ENCODE measurements at regions not wholly inside any gene's neighbourhood (a gene's known extent, or its start where the extent isn't known, plus 50 kb on each side); places are given as distances from the start of the nearest gene placed in this dataset.
A peak's percentile ranks its signal among the peaks of the same experiment; 100 is the strongest.

- TF ChIP-seq REST (IDR thresholded peaks at IDR 0.05; ENCODE audit: borderline replicate concordance in 1 of 2, low read depth in 1 of 2, low read length in 2 of 2) (no peak), SYNCRIP (IDR thresholded peaks at IDR 0.05; ENCODE audit: insufficient read depth, low read depth, low read length) (no peak), BHLHE40 (IDR thresholded peaks at IDR 0.05; ENCODE audit: low read length) (no peak), HCFC1 (IDR thresholded peaks at IDR 0.05; ENCODE audit: low read depth, low read length) (no peak), SAP130 (CRISPR knock-in tag; IDR thresholded peaks at IDR 0.05; ENCODE audit: low read depth) (peak; percentile 29; the same call in 1 of the 2 replicates), ZFY (CRISPR knock-in tag; IDR thresholded peaks at IDR 0.05) (peak; percentile 88), SRSF1 (optimal IDR thresholded peaks at IDR 0.05; ENCODE audit: low read depth, low read length) (no peak), ZNF850 (CRISPR knock-in tag; conservative IDR thresholded peaks at IDR 0.05) (no peak), ZNF101 (CRISPR knock-in tag; IDR thresholded peaks at IDR 0.05; ENCODE audit: borderline replicate concordance, low read depth) (no peak), IRF9 (CRISPR knock-in tag; IDR thresholded peaks at IDR 0.05; ENCODE audit: borderline replicate concordance) (0 out of 2 replicates have a peak, but pooled peaks have one; percentile 48), ZKSCAN1 (IDR thresholded peaks at IDR 0.05; ENCODE audit: low read length) (no peak), DRAP1 (CRISPR knock-in tag; IDR thresholded peaks at IDR 0.05) (no peak), ZNF251 (CRISPR knock-in tag; IDR thresholded peaks at IDR 0.05) (no peak), ZNF547 (CRISPR knock-in tag; IDR thresholded peaks at IDR 0.05) (peak; percentile 50), MEIS2 (CRISPR knock-in tag; IDR thresholded peaks at IDR 0.05) (0 out of 2 replicates have a peak, but pooled peaks have one; percentile 24), ZNF652 (CRISPR knock-in tag; IDR thresholded peaks at IDR 0.05; ENCODE audit: borderline replicate concordance, low read depth) (0 out of 2 replicates have a peak, but pooled peaks have one; percentile 13), HHEX (CRISPR knock-in tag; IDR thresholded peaks at IDR 0.05) (no peak), AHDC1 (CRISPR knock-in tag; IDR thresholded peaks at IDR 0.05; ENCODE audit: borderline replicate concordance) (peak; percentile 54; the same call in 1 of the 2 replicates), ZNF576 (CRISPR knock-in tag; IDR thresholded peaks at IDR 0.05) (no peak)
These were observed 267.5 kb upstream of the RAB4A start (continued) for GRCh38 chr1:229003233-229004031.

Measured in HepG2 (cell line).